KMS-11 (cell line): ENCODE measurements at regions not wholly inside any gene's neighbourhood (a gene's known extent, or its start where the extent isn't known, plus 50 kb on each side); places are given as distances from the start of the nearest gene placed in this dataset.
"Not testable (repeated sequence)": the region's sequence is repeated elsewhere in the genome, so short reads cannot be mapped to it uniquely, and the experiment has no call there.

Source experiments
- H2AFZ ChIP-seq: fragments of 200-600 bp; sonication (generic); 2 replicates; pipeline ENCODE4 v1.6.1; 2016; ENCODE audit warnings: antibody characterized with exemption, mixed run types, low read depth
- H3K27ac ChIP-seq: fragments of 200-600 bp; sonication (generic); 2 replicates; pipeline ENCODE4 v1.6.1; 2016; ENCODE audit warnings: mild to moderate bottlenecking, mixed run types
- H3K27me3 ChIP-seq: fragments of 200-600 bp; sonication (generic); 2 replicates; pipeline ENCODE4 v1.6.1; 2017; ENCODE audit warnings: mild to moderate bottlenecking, low read depth, mixed run types, moderate library complexity; ENCODE audit not compliant: insufficient read depth
- H3K36me3 ChIP-seq: fragments of 200-600 bp; sonication (generic); 2 replicates; pipeline ENCODE4 v1.6.1; 2017; ENCODE audit warnings: mild to moderate bottlenecking, mixed run types; ENCODE audit not compliant: insufficient read depth
- H3K4me1 ChIP-seq: fragments of 200-600 bp; sonication (generic); 2 replicates; pipeline ENCODE4 v1.6.1; 2016; ENCODE audit warnings: mild to moderate bottlenecking, low read depth, mixed run types; ENCODE audit not compliant: poor library complexity, severe bottlenecking
- H3K4me2 ChIP-seq: fragments of 200-600 bp; sonication (generic); 2 replicates; pipeline ENCODE4 v1.7.0; 2016; ENCODE audit warnings: mild to moderate bottlenecking, mixed run types
- H3K4me3 ChIP-seq: fragments of 200-600 bp; sonication (generic); IDR thresholded peaks from 2 replicates; pipeline ENCODE4 v1.6.1; 2017; ENCODE audit warnings: low read depth, low read length, mixed read lengths; ENCODE audit not compliant: insufficient read depth
- H3K79me2 ChIP-seq: fragments of 200-600 bp; sonication (generic); 2 replicates; pipeline ENCODE4 v1.6.1; 2016; ENCODE audit warnings: low read depth, mixed run types; ENCODE audit not compliant: insufficient read depth
- H3K9ac ChIP-seq: fragments of 200-600 bp; sonication (generic); 2 replicates; pipeline ENCODE4 v1.6.1; 2016; ENCODE audit warnings: mild to moderate bottlenecking, mixed run types
- H4K20me1 ChIP-seq: fragments of 200-600 bp; sonication (generic); 2 replicates; pipeline ENCODE4 v1.6.1; 2016; ENCODE audit warnings: mild to moderate bottlenecking, mixed run types; ENCODE audit not compliant: insufficient read depth
- TF ChIP-seq, protein P1 (sequence below): fragments of 200-600 bp; sonication (generic); conservative IDR thresholded peaks from 2 replicates; pipeline ENCODE4 v1.6.1; 2017; ENCODE audit warnings: low read depth, mild to moderate bottlenecking, antibody characterized with exemption, low read length, moderate library complexity, mixed read lengths

DNA sequence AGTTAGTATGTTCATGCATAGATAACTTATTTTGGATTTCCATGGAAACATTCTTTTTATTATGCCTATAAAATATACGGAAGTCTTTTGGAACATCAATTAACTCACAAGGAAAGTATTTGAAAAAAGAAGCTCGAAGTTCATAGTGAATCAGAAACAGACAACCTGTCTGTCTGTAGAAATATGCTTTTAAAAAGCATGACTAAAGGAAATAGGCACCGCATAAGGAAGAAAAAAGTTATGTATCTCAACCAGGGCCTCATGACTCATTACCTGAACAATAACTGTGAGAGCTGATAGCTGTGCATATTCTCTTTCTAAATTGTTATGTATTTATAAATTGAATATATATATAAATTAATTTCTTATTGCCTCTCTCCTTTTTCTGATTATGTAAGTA lies 324.1 kb downstream of the TLL1 start:
- no peak overlapping the region for H3K4me3 ChIP-seq
- H3K4me2 ChIP-seq, result no peak overlapping the region
- H3K27me3 ChIP-seq, result no peaks in the 10 kb centered on the region
- no peak overlapping the region for H2AFZ ChIP-seq
- H3K36me3 ChIP-seq, result no peaks in the 10 kb centered on the region
- H3K27ac ChIP-seq, result no peak overlapping the region
- TF ChIP-seq, protein P1, sequence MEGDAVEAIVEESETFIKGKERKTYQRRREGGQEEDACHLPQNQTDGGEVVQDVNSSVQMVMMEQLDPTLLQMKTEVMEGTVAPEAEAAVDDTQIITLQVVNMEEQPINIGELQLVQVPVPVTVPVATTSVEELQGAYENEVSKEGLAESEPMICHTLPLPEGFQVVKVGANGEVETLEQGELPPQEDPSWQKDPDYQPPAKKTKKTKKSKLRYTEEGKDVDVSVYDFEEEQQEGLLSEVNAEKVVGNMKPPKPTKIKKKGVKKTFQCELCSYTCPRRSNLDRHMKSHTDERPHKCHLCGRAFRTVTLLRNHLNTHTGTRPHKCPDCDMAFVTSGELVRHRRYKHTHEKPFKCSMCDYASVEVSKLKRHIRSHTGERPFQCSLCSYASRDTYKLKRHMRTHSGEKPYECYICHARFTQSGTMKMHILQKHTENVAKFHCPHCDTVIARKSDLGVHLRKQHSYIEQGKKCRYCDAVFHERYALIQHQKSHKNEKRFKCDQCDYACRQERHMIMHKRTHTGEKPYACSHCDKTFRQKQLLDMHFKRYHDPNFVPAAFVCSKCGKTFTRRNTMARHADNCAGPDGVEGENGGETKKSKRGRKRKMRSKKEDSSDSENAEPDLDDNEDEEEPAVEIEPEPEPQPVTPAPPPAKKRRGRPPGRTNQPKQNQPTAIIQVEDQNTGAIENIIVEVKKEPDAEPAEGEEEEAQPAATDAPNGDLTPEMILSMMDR, result no peak
- H3K4me1 ChIP-seq, result no peaks in the 10 kb centered on the region
- no peak overlapping the region for H3K9ac ChIP-seq
- H4K20me1 ChIP-seq, result no peaks in the 10 kb centered on the region
- no peaks in the 10 kb centered on the region for H3K79me2 ChIP-seq

DNA sequence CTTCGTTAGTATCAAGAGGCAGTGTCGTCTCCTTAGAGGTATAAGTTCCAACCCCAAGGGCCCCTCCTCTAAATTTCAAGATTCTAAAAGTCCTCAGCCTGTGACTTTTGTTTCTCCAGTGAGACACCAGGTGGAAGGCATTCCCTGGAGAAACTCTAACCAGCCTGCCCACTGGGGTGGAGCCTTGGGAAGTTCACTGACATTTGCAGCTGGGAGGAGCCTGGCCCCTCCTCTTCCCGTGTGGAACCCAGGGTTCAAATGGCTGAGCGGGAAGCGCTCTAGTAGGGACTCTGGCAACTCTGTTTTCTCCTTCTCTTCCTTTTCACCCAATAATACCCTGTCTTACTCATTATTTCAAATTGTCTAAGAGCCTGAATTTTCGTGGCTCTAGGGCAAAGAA lies 325.0 kb downstream of the TLL1 start:
- H3K4me2 ChIP-seq, result no peak overlapping the region
- H3K27me3 ChIP-seq, result no peaks in the 10 kb centered on the region
- H3K9ac ChIP-seq, result no peak overlapping the region
- H4K20me1 ChIP-seq, result no peaks in the 10 kb centered on the region
- no peaks in the 10 kb centered on the region for H3K36me3 ChIP-seq
- no peak overlapping the region for H3K4me3 ChIP-seq
- H2AFZ ChIP-seq, result no peak overlapping the region
- H3K4me1 ChIP-seq, result no peaks in the 10 kb centered on the region
- no peaks in the 10 kb centered on the region for H3K79me2 ChIP-seq
- TF ChIP-seq, protein P1, result no peak
- no peak overlapping the region for H3K27ac ChIP-seq

DNA sequence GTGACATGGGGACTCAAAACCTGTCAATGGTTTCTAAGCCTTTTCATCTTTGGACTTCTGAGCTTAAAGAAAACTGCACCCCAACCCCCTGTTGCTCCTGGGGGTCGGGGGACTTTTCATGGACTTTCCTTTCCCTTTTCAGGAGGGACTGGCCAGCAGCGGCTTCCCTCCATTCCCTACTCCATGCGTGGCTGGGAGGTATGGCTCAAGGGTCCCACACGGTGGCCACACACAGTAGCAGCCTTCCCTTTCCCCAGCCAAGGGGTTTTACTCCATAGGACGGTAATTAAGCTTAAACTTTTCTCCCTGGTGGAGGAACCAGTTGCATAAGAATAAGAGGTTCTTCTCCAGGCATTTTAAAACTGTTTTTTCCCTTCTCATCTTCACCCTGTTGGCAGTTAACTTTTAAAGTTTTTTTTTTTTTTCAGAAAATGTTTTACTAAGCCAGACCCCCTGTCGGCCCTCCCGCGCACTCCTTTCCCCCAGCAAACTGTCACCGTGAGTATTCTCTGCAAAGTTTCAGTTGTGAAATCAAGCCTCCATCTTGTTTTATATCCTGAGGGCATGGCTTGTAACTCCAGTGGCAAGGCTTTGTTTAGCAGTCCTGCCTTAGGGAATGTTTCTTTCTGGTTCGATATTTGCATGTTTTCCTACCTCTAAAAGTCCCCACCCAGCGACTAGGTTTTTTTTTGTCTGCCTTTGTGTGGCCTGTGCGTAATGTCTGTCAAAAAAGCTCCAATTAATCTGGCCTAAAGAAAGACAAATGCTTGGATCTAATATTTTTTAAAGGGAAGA lies 325.7 kb downstream of the TLL1 start:
- H3K4me1 ChIP-seq, result no peaks in the 10 kb centered on the region
- H2AFZ ChIP-seq, result no peak overlapping the region
- H3K36me3 ChIP-seq, result no peaks in the 10 kb centered on the region
- no peak overlapping the region for H3K4me2 ChIP-seq
- H4K20me1 ChIP-seq, result no peaks in the 10 kb centered on the region
- no peak overlapping the region for H3K27ac ChIP-seq
- no peaks in the 10 kb centered on the region for H3K27me3 ChIP-seq
- TF ChIP-seq, protein P1, result no peak
- no peaks in the 10 kb centered on the region for H3K79me2 ChIP-seq
- no peak overlapping the region for H3K4me3 ChIP-seq
- H3K9ac ChIP-seq, result no peak overlapping the region

DNA sequence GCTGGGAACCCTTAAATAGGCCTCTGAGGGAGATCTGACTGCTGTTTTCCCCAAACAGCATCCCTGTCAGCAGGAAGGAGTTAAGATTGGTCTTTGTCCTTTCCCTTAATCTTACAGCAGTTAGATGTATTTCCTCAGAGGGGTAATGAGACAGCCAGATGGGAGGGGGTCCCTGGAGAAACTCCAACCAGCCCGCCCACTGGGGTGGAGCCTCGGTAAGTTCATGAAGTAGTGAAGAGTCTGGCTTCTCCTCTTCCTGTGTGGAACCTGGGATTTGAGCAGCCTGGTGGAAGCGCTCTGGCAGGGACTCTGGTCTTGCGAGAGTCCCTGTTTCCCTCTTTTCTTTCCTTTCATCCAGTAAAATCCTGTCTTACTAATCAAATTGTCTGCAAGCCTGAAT lies 330.0 kb downstream of the TLL1 start:
- H3K9ac ChIP-seq, result no peak overlapping the region
- no peaks in the 10 kb centered on the region for H4K20me1 ChIP-seq
- TF ChIP-seq, protein P1, result no peak
- no peak overlapping the region for H3K4me3 ChIP-seq
- H2AFZ ChIP-seq, result no peak overlapping the region
- H3K27me3 ChIP-seq, result no peaks in the 10 kb centered on the region
- no peaks in the 10 kb centered on the region for H3K36me3 ChIP-seq
- H3K27ac ChIP-seq, result no peak overlapping the region
- H3K79me2 ChIP-seq, result no peaks in the 10 kb centered on the region
- H3K4me1 ChIP-seq, result no peaks in the 10 kb centered on the region
- H3K4me2 ChIP-seq, result no peak overlapping the region

DNA sequence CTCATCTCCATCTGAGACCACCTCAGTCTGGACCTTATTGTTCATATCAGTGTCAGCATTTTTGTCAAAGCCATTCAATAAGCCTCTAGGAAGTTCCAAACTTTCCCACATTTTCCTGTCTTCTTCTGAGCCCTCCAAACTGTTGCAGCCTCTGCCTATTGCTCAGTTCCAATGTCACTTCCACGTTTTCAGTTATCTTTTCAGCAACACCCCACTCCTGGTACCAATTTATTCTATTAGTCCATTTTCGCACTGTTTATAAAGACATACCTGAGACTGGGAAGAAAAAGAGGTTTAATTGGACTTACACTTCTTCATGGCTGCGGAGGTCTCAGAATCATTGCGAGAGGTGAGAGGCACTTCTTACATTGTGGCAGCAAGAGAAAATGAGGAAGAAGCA lies 339.3 kb downstream of the TLL1 start:
- H3K79me2 ChIP-seq, H2AFZ ChIP-seq, H3K4me3 ChIP-seq, H3K4me2 ChIP-seq, H3K9ac ChIP-seq, H4K20me1 ChIP-seq, H3K27me3 ChIP-seq, H3K27ac ChIP-seq, H3K36me3 ChIP-seq, H3K4me1 ChIP-seq: not testable (repeated sequence)
